WERI-Rb-1 (cell line): ENCODE measurements at regions not wholly inside any gene's neighbourhood (a gene's known extent, or its start where the extent isn't known, plus 50 kb on each side); places are given as distances from the start of the nearest gene placed in this dataset.

Source experiments
- DNase-seq: peaks from one replicate; pipeline ENCODE4 v3.0.0-alpha.2; 2020
- H3K27ac ChIP-seq: fragments of 250-450 bp; sonication (Bioruptor Pico); 2 replicates; pipeline ENCODE4 v1.5.1; 2020; ENCODE audit warnings: mild to moderate bottlenecking, moderate library complexity
- H3K27me3 ChIP-seq: fragments of 250-450 bp; sonication (Bioruptor Pico); 2 replicates; pipeline ENCODE4 v1.5.1; 2021; ENCODE audit warnings: mild to moderate bottlenecking, low read depth, moderate library complexity; ENCODE audit not compliant: insufficient read depth, severe bottlenecking
- H3K36me3 ChIP-seq: fragments of 250-450 bp; sonication (Bioruptor Pico); 2 replicates; pipeline ENCODE4 v1.5.1; 2020; ENCODE audit warnings: mild to moderate bottlenecking, moderate library complexity
- H3K4me3 ChIP-seq: 2 replicates; pipeline ENCODE4 v1.5.1; 2011; ENCODE audit warnings: low read depth, mild to moderate bottlenecking, control low read depth, low read length
- H3K9me3 ChIP-seq: fragments of 250-450 bp; sonication (Bioruptor Pico); 2 replicates; pipeline ENCODE4 v1.5.1; 2021; ENCODE audit warnings: mild to moderate bottlenecking, moderate library complexity; ENCODE audit not compliant: severe bottlenecking
- CTCF ChIP-seq: IDR thresholded peaks from 2 replicates; pipeline ENCODE4 v1.5.1; 2011; ENCODE audit warnings: low read depth, mild to moderate bottlenecking, control low read depth, inconsistent platforms, low read length

- Histone ChIP-seq H3K36me3 (no peaks in the 10 kb centered on the region), H3K9me3 (peaks cover 5% of the 10 kb centered on the region), H3K27ac (no peak overlapping the region), H3K27me3 (no peaks in the 10 kb centered on the region), H3K4me3 (no peak overlapping the region)
- TF ChIP-seq CTCF = no peak
- DNase-seq = no peak
Measured at GRCh38 chr12:14199455-14200198, 165.9 kb upstream of the ATF7IP start.

GRCh38 chr12:14200598-14200997 is 164.9 kb upstream of the ATF7IP start:
- TF ChIP-seq CTCF = no peak

GRCh38 chr12:14201291-14201690 is 164.2 kb upstream of the ATF7IP start:
- Histone ChIP-seq H3K27me3 (no peaks in the 10 kb centered on the region), H3K27ac (no peak overlapping the region), H3K4me3 (no peak overlapping the region), H3K9me3 (peaks cover 5% of the 10 kb centered on the region), H3K36me3 (no peaks in the 10 kb centered on the region)
- TF ChIP-seq CTCF = no peak
- DNase-seq = no peak

More at GRCh38 chr12:14200598-14200997, 164.9 kb upstream of the ATF7IP start:
- H3K27me3 ChIP-seq = no peaks in the 10 kb centered on the region
- no peak overlapping the region for H3K4me3 ChIP-seq
- H3K27ac ChIP-seq = no peak overlapping the region
- H3K36me3 ChIP-seq = no peaks in the 10 kb centered on the region
- peaks cover 5% of the 10 kb centered on the region for H3K9me3 ChIP-seq
- DNase-seq = no peak

- H3K36me3 ChIP-seq = no peaks in the 10 kb centered on the region
- no peak overlapping the region for H3K27ac ChIP-seq
- no peak for DNase-seq
- TF ChIP-seq CTCF = no peak
- no peak overlapping the region for H3K4me3 ChIP-seq
- H3K27me3 ChIP-seq = no peaks in the 10 kb centered on the region
- no peaks in the 10 kb centered on the region for H3K9me3 ChIP-seq
Measured at GRCh38 chr12:14207905-14208551, 157.5 kb upstream of the ATF7IP start.

- TF ChIP-seq CTCF = no peak
- H3K27ac ChIP-seq = no peak overlapping the region
Measured at GRCh38 chr12:14211947-14212387, 153.5 kb upstream of the ATF7IP start.

More at GRCh38 chr12:14211947-14212387, 153.5 kb upstream of the ATF7IP start:
- Histone ChIP-seq H3K27me3 (no peaks in the 10 kb centered on the region), H3K9me3 (no peaks in the 10 kb centered on the region), H3K4me3 (no peak overlapping the region), H3K36me3 (no peaks in the 10 kb centered on the region)
- no peak for DNase-seq
